ENCODE measurements at regions not wholly inside any gene's neighbourhood (a gene's known extent, or its start where the extent isn't known, plus 50 kb on each side); places are given as distances from the start of the nearest gene placed in this dataset.

DNA sequence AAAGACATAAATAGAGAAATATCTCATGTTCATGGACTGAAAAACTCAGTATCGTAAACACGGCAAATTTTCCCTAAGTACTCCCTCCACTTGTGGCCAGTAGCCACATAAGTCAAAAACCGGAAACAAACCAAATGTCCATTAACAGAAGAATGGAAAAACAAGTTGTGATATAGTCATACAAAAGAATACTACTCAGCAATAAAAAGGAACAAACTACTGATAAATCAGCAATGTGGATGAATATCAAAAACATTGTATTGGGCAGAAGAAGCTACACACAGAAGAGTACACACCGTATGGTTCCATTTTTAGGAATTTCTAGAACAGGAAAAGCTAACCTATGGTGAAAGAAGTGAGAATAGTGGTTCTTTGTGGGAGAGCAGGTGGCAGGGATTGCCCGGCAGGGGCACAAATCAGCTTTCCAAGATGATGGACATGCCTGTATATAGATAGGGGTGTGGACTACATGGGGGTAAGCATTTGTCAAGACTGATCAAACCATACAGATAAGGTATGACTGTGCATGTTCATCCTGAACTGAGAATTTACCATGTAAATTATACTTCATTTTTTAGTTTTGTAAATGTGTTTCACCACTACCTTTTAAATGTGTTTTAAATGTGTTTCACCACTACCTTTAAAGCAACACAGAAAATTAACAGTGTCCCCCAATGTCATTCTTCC lies 172.8 kb upstream of the CDH5 start:
- Histone ChIP-seq H3K27me3 (ENCODE audit: control insufficient read depth, low read length) (no peaks in the 10 kb centered on the region), H3K4me1 (ENCODE audit: control insufficient read depth, low read length) (no peaks in the 10 kb centered on the region), H3K79me2 (ENCODE audit: control insufficient read depth, low read length) (no peaks in the 10 kb centered on the region), H3K36me3 (ENCODE audit: control insufficient read depth, low read length) (no peaks in the 10 kb centered on the region), H3K27ac (ENCODE audit: low read depth, low read length) (no peak overlapping the region), H3K4me3 (ENCODE audit: low read length) (no peak overlapping the region), H3F3A (ENCODE audit: control insufficient read depth, insufficient read depth) (no peaks in the 10 kb centered on the region), H3K9me2 (replicated peaks; ENCODE audit: control insufficient read depth, low read length) (no peaks in the 10 kb centered on the region), H3K9me3 (ENCODE audit: control insufficient read depth, insufficient read depth, low read length) (no peaks in the 10 kb centered on the region), H3K4me2 (ENCODE audit: low read length) (no peak overlapping the region), H4K20me1 (ENCODE audit: control insufficient read depth, insufficient read depth, low read depth, low read length) (no peaks in the 10 kb centered on the region)
- TF ChIP-seq, protein P1, sequence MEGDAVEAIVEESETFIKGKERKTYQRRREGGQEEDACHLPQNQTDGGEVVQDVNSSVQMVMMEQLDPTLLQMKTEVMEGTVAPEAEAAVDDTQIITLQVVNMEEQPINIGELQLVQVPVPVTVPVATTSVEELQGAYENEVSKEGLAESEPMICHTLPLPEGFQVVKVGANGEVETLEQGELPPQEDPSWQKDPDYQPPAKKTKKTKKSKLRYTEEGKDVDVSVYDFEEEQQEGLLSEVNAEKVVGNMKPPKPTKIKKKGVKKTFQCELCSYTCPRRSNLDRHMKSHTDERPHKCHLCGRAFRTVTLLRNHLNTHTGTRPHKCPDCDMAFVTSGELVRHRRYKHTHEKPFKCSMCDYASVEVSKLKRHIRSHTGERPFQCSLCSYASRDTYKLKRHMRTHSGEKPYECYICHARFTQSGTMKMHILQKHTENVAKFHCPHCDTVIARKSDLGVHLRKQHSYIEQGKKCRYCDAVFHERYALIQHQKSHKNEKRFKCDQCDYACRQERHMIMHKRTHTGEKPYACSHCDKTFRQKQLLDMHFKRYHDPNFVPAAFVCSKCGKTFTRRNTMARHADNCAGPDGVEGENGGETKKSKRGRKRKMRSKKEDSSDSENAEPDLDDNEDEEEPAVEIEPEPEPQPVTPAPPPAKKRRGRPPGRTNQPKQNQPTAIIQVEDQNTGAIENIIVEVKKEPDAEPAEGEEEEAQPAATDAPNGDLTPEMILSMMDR (IDR thresholded peaks at IDR 0.05; ENCODE audit: low read depth, low read length, poor library complexity, severe bottlenecking): no peak
- no peak for TF ChIP-seq EZH2phosphoT487 (IDR thresholded peaks at IDR 0.05; ENCODE audit: borderline replicate concordance, low read length)

GRCh38 chr16:66190411-66190810 lies 176.1 kb upstream of the CDH5 start:
- H3K36me3 ChIP-seq (ENCODE audit: control insufficient read depth, low read length): no peaks in the 10 kb centered on the region

DNA sequence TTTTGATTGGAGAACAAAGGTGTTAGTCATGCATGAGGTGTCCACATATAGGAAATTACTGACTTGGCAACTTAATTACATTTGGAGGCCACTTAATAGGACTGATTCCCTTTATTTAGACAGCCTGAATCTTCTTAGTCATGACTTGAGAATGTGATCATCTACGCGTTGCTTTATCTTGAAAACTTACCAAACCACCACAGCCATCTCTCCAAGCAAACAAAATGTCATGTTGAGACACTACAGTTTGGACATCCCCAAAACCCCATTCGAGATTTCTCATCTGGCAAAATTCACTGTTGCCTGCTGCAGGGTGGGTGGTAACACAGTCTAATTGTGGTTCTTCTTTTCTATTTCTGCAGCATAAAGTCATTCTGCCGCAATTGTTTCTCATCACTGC lies 176.5 kb upstream of the CDH5 start:
- H3K4me1 ChIP-seq (ENCODE audit: control insufficient read depth, low read length): no peaks in the 10 kb centered on the region
- no peak overlapping the region for H3K4me2 ChIP-seq (ENCODE audit: low read length)
- H4K20me1 ChIP-seq (ENCODE audit: control insufficient read depth, insufficient read depth, low read depth, low read length): no peaks in the 10 kb centered on the region
- TF ChIP-seq, protein P1 (IDR thresholded peaks at IDR 0.05; ENCODE audit: low read depth, low read length, poor library complexity, severe bottlenecking): no peak
- no peak for TF ChIP-seq EZH2phosphoT487 (IDR thresholded peaks at IDR 0.05; ENCODE audit: borderline replicate concordance, low read length)
- no peak overlapping the region for H3K27ac ChIP-seq (ENCODE audit: low read depth, low read length)
- no peaks in the 10 kb centered on the region for H3K9me3 ChIP-seq (ENCODE audit: control insufficient read depth, insufficient read depth, low read length)
- H3K27me3 ChIP-seq (ENCODE audit: control insufficient read depth, low read length): no peaks in the 10 kb centered on the region
- H3F3A ChIP-seq (ENCODE audit: control insufficient read depth, insufficient read depth): no peaks in the 10 kb centered on the region
- H3K36me3 ChIP-seq (ENCODE audit: control insufficient read depth, low read length): no peaks in the 10 kb centered on the region
- no peaks in the 10 kb centered on the region for H3K9me2 ChIP-seq (replicated peaks; ENCODE audit: control insufficient read depth, low read length)
- H3K4me3 ChIP-seq (ENCODE audit: low read length): no peak overlapping the region
- no peaks in the 10 kb centered on the region for H3K79me2 ChIP-seq (ENCODE audit: control insufficient read depth, low read length)

More at GRCh38 chr16:66190411-66190810, 176.1 kb upstream of the CDH5 start:
- H3K27ac ChIP-seq (ENCODE audit: low read depth, low read length): no peak overlapping the region
- no peaks in the 10 kb centered on the region for H3K27me3 ChIP-seq (ENCODE audit: control insufficient read depth, low read length)
- H3K9me3 ChIP-seq (ENCODE audit: control insufficient read depth, insufficient read depth, low read length): no peaks in the 10 kb centered on the region
- no peak overlapping the region for H3K4me2 ChIP-seq (ENCODE audit: low read length)
- H3K4me3 ChIP-seq (ENCODE audit: low read length): no peak overlapping the region
- no peaks in the 10 kb centered on the region for H3K9me2 ChIP-seq (replicated peaks; ENCODE audit: control insufficient read depth, low read length)
- no peaks in the 10 kb centered on the region for H3F3A ChIP-seq (ENCODE audit: control insufficient read depth, insufficient read depth)
- no peaks in the 10 kb centered on the region for H4K20me1 ChIP-seq (ENCODE audit: control insufficient read depth, insufficient read depth, low read depth, low read length)
- no peak for TF ChIP-seq EZH2phosphoT487 (IDR thresholded peaks at IDR 0.05; ENCODE audit: borderline replicate concordance, low read length)
- TF ChIP-seq, protein P1 (IDR thresholded peaks at IDR 0.05; ENCODE audit: low read depth, low read length, poor library complexity, severe bottlenecking): no peak
- no peaks in the 10 kb centered on the region for H3K79me2 ChIP-seq (ENCODE audit: control insufficient read depth, low read length)
- H3K4me1 ChIP-seq (ENCODE audit: control insufficient read depth, low read length): no peaks in the 10 kb centered on the region

All from DOHH2 (cell line).